GM12878 (cell line): ENCODE measurements at regions not wholly inside any gene's neighbourhood (a gene's known extent, or its start where the extent isn't known, plus 50 kb on each side); places are given as distances from the start of the nearest gene placed in this dataset.

Experiments used
- ATAC-seq: fragments of 200-7000 bp; cut with Tn5 transposase; 3 replicates; pipeline ENCODE4 v1.9.1; 2020; ENCODE audit warnings: mild to moderate bottlenecking, moderate library complexity
- BruUV-seq: library from RNA; stranded (reverse); fragments of 400-500 nt; replicated peaks from 2 replicates; lab custom pipeline; 2021; lab: Mats Ljungman, UMichigan
- CTCF ChIA-PET: fragments of 300-600 bp; sonication (Branson Sonifier 250); formaldehyde crosslinking; extraction: SDS; loops from one replicate; lab custom pipeline; 2021; ENCODE audit warnings: inconsistent platforms; lab: Yijun Ruan, JAX
- POLR2A ChIA-PET: fragments of 350-600 bp; formaldehyde crosslinking; extraction: SDS; loops from one replicate; lab custom pipeline; 2021; ENCODE audit warnings: inconsistent platforms; lab: Charles Lee
- RAD21 ChIA-PET: fragments of 300-600 bp; sonication (Branson Sonifier 250); formaldehyde crosslinking; loops from one replicate; lab custom pipeline; 2023; ENCODE audit warnings: antibody characterized with exemption; ENCODE audit not compliant: unreplicated experiment; lab: Charles Lee
- SMC1A ChIA-PET: fragments of 300-600 bp; sonication (Branson Sonifier 250); formaldehyde crosslinking; loops from one replicate; lab custom pipeline; 2023; ENCODE audit not compliant: unreplicated experiment, uncharacterized antibody; lab: Charles Lee
- DNase-seq: peaks from one replicate; pipeline ENCODE4 v3.0.0-alpha.2; 2011; ENCODE audit warnings: low read depth, low spot score
- FAIRE-seq: peaks from 3 replicates; lab custom pipeline; 2011; peaks lifted over from hg19 to GRCh38; lab: Jason Lieb, UNC
- H2AFZ ChIP-seq: 2 replicates; pipeline ENCODE4 v1.6.0; 2011; ENCODE audit warnings: low read depth, low read length, control low read depth; ENCODE audit not compliant: control insufficient read depth
- H3K27ac ChIP-seq: 2 replicates; pipeline ENCODE4 v1.5.1; 2011; ENCODE audit warnings: control low read depth; ENCODE audit not compliant: control insufficient read depth, insufficient read depth
- H3K27me3 ChIP-seq, 2 experiments: replicated peaks in 1 of 2; 2 replicates each; pipeline versions ENCODE4 v1.6.0 to v1.6.1; 2011; ENCODE audit warnings: low read length in 1 of 2; ENCODE audit not compliant: control insufficient read depth in 2 of 2, insufficient read depth in 2 of 2
- H3K36me3 ChIP-seq, 2 experiments: 2 replicates each; pipeline ENCODE4 v1.5.1; 2011; ENCODE audit warnings: low read length in 1 of 2; ENCODE audit not compliant: control insufficient read depth in 2 of 2, insufficient read depth in 2 of 2
- H3K4me1 ChIP-seq: 2 replicates; pipeline ENCODE4 v1.6.1; 2011; ENCODE audit warnings: mild to moderate bottlenecking, low read length, moderate library complexity, mixed read lengths; ENCODE audit not compliant: control insufficient read depth, insufficient read depth
- H3K4me2 ChIP-seq: 2 replicates; pipeline ENCODE4 v1.6.0; 2011; ENCODE audit warnings: control low read depth; ENCODE audit not compliant: control insufficient read depth, insufficient read depth
- H3K4me3 ChIP-seq: fragments of 200-600 bp; sonication (generic); 2 replicates; pipeline ENCODE4 v1.5.1; 2016
- H3K79me2 ChIP-seq: 2 replicates; pipeline ENCODE4 v1.6.0; 2011; ENCODE audit warnings: low read length; ENCODE audit not compliant: control insufficient read depth, insufficient read depth
- H3K9ac ChIP-seq: 2 replicates; pipeline ENCODE4 v1.8.0; 2011; ENCODE audit warnings: low read length, control low read depth, mixed read lengths; ENCODE audit not compliant: control insufficient read depth, insufficient read depth
- H3K9me3 ChIP-seq: replicated peaks from 3 replicates; pipeline ENCODE4 v1.5.1; 2011; ENCODE audit warnings: mild to moderate bottlenecking, low read length; ENCODE audit not compliant: control insufficient read depth, insufficient read depth
- H4K20me1 ChIP-seq: 2 replicates; pipeline ENCODE4 v1.6.0; 2011; ENCODE audit not compliant: control insufficient read depth, insufficient read depth
- ASH2L ChIP-seq: fragments of 300-600, 200-600 bp; sonication (generic); IDR thresholded peaks from 2 replicates; pipeline ENCODE4 v1.6.1; 2017; ENCODE audit warnings: low read depth, mild to moderate bottlenecking, borderline replicate concordance
- BMI1 ChIP-seq: fragments of 450-650 bp; IDR thresholded peaks from 2 replicates; pipeline ENCODE4 v1.6.1; 2016; ENCODE audit warnings: mild to moderate bottlenecking, moderate library complexity, borderline replicate concordance
- CUX1 ChIP-seq: IDR thresholded peaks from 2 replicates; pipeline ENCODE4 v1.6.1; 2012; ENCODE audit warnings: improper control_type of control experiment, low read depth, low read length; ENCODE audit not compliant: insufficient replicate concordance
- IRF5 ChIP-seq: fragments of 450-650 bp; IDR thresholded peaks from 2 replicates; pipeline ENCODE4 v1.6.1; 2017; ENCODE audit warnings: borderline replicate concordance
- LARP7 ChIP-seq: fragments of 450-650 bp; IDR thresholded peaks from 2 replicates; pipeline ENCODE4 v1.6.1; 2017; ENCODE audit warnings: mild to moderate bottlenecking
- RAD21 ChIP-seq: IDR thresholded peaks from 2 replicates; pipeline ENCODE4 v1.6.1; 2011; ENCODE audit warnings: mild to moderate bottlenecking, low read depth, low read length, moderate library complexity; ENCODE audit not compliant: insufficient read depth
- RFX5 ChIP-seq: IDR thresholded peaks from 2 replicates; pipeline ENCODE4 v1.6.1; 2011; ENCODE audit warnings: low read depth, low read length, improper control_type of control experiment
- SIN3A ChIP-seq: IDR thresholded peaks from 2 replicates; pipeline ENCODE4 v1.6.1; 2012; ENCODE audit warnings: low read depth, low read length, improper control_type of control experiment
- SMAD5 ChIP-seq: IDR thresholded peaks from 2 replicates; pipeline ENCODE4 v1.6.1; 2016; ENCODE audit warnings: antibody characterized with exemption, low read depth
- SPI1 ChIP-seq: IDR thresholded peaks from 2 replicates; pipeline ENCODE4 v1.6.1; 2011; ENCODE audit warnings: low read depth, mild to moderate bottlenecking, low read length, moderate library complexity, borderline replicate concordance; ENCODE audit not compliant: insufficient read depth
- SUPT20H ChIP-seq: IDR thresholded peaks from 2 replicates; pipeline ENCODE4 v1.6.1; 2011; ENCODE audit warnings: low read depth, mild to moderate bottlenecking, low read length, moderate library complexity, borderline replicate concordance; ENCODE audit not compliant: control insufficient read depth
- WGBS: methylation state at CpG from one replicate; pipeline ENCODE4 v1.1.6; 2016; ENCODE audit warnings: low lambda C conversion rate; ENCODE audit not compliant: insufficient replicate concordance, insufficient coverage; ENCODE audit errors: missing lambda C conversion rate; 5-methylcytosine and 5-hydroxymethylcytosine counted together
- in situ Hi-C: fragments of 300-500 bp; cut with MboI; formaldehyde crosslinking; loops from 9 replicates; pipeline ENCODE4 v1.14.3; 2018; ENCODE audit warnings: mixed read lengths
- intact Hi-C: fragments of 100-400 bp; cut with micrococcal nuclease; formaldehyde crosslinking; loops from one replicate; pipeline ENCODE4 v1.14.2; 2022; ENCODE audit not compliant: unreplicated experiment

GRCh38 chr16:88300463-88300835 lies 82.3 kb upstream of the ZNF469 start:
- no peaks in the 10 kb centered on the region; a peak in 1 of 4 replicates for H3K27me3 ChIP-seq
- H3K4me1 ChIP-seq: no peaks in the 10 kb centered on the region
- 41% methylated on average over 12 of the region's 12 CpGs for WGBS
- H3K4me3 ChIP-seq: no peak overlapping the region
- DNase-seq (no peak), FAIRE-seq (no peak), ATAC-seq (no peak)
- no peaks in the 10 kb centered on the region for H3K36me3 ChIP-seq
- no peak for TF ChIP-seq RAD21
- no peak for TF ChIP-seq SMAD5
- no peak for TF ChIP-seq ASH2L
- TF ChIP-seq SUPT20H: no peak
- TF ChIP-seq RFX5: no peak
- TF ChIP-seq BMI1: no peak
- TF ChIP-seq IRF5: no peak
- TF ChIP-seq SIN3A: no peak
- TF ChIP-seq LARP7: no peak
- TF ChIP-seq SPI1: no peak
- TF ChIP-seq CUX1: no peak
- H4K20me1 ChIP-seq: no peaks in the 10 kb centered on the region
- H3K9ac ChIP-seq: no peak overlapping the region
- CTCF ChIA-PET: no interaction called here
- POLR2A ChIA-PET: no interaction called here
- H3K79me2 ChIP-seq: no peaks in the 10 kb centered on the region
- in situ Hi-C loops: no loop called here
- no TSS peak for BruUV-seq
- intact Hi-C loops: no loop called here
- H3K4me2 ChIP-seq: no peak overlapping the region
- no peak overlapping the region for H2AFZ ChIP-seq
- H3K27ac ChIP-seq: no peak overlapping the region
- no peaks in the 10 kb centered on the region; the same call in 2 of the 3 replicates for H3K9me3 ChIP-seq
- SMC1A ChIA-PET: no interaction called here
- RAD21 ChIA-PET: no interaction called here
